ENCODE measurements at regions not wholly inside any gene's neighbourhood (a gene's known extent, or its start where the extent isn't known, plus 50 kb on each side); places are given as distances from the start of the nearest gene placed in this dataset.

DNA sequence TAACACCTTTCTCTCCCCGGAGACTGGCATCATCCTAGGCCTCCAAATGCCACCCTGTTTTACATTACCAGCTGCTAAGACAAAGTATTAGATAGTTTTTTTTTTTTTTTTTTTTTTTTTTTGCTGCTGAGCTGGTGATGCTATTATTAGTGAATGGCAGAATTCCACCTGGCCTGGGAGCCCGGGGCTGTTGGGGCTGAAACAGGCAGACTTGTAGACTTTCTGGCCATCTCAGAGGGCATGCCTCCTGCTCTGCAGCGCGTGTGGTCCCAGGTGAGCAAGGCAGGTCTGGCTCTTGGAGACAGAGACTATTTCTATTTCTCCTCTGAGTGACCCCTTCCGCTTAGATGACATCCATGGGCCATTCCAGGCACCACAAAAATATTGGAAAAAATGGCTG is 104.2 kb downstream of the EMX2 start:
- H3K4me3 ChIP-seq, result no peak overlapping the region
- DNase-seq (ENCODE audit: low read depth, low spot score) (no peak), ATAC-seq (no peak), FAIRE-seq (no peak)
- CTCF ChIA-PET, result interaction anchor here (0.6 to 1.5 kb wide), 2 partner anchors 16 to 26 kb away, joined by 3 to 4 read pairs; no protein-coding TSS in a partner anchor
- no peak overlapping the region for H3K27ac ChIP-seq (ENCODE audit: control insufficient read depth, insufficient read depth)
- no peak overlapping the region for H3K4me2 ChIP-seq (ENCODE audit: control insufficient read depth, insufficient read depth)
- RAD21 ChIA-PET (ENCODE audit: unreplicated experiment), result interaction anchor here (0.6 to 0.9 kb wide), 3 partner anchors 24 to 177 kb away, joined by 3 to 4 read pairs (median 3); no protein-coding TSS in a partner anchor
- H3K4me1 ChIP-seq (ENCODE audit: control insufficient read depth, insufficient read depth, low read length), result peaks cover 7% of the 10 kb centered on the region; the same call in 1 of the 2 replicates
- H2AFZ ChIP-seq (ENCODE audit: control insufficient read depth, low read depth, low read length), result no peak overlapping the region
- TF ChIP-seq RELA (IDR thresholded peaks at IDR 0.05; ENCODE audit: borderline replicate concordance, partially characterized antibody), result no peak
- H4K20me1 ChIP-seq (ENCODE audit: control insufficient read depth, insufficient read depth), result no peaks in the 10 kb centered on the region
- SMC1A ChIA-PET (ENCODE audit: uncharacterized antibody, unreplicated experiment), result interaction anchor here (0.7 to 2.9 kb wide), 4 partner anchors 11 to 23 kb away, joined by 3 to 16 read pairs (median 8); no protein-coding TSS in a partner anchor
- in situ Hi-C loops (cut with MboI) (no loop called here), intact Hi-C loops (cut with micrococcal nuclease; ENCODE audit: unreplicated experiment) (no loop called here)
- WGBS (ENCODE audit: insufficient coverage, insufficient replicate concordance, low lambda C conversion rate, missing lambda C conversion rate), result 60% methylated on average over 5 of the region's 5 CpGs
- no peaks in the 10 kb centered on the region for H3K79me2 ChIP-seq (ENCODE audit: control insufficient read depth, insufficient read depth, low read length)
- peaks cover 11% of the 10 kb centered on the region; the same call in 2 of the 3 replicates for H3K9me3 ChIP-seq (replicated peaks; ENCODE audit: control insufficient read depth, insufficient read depth, low read length)
- BruUV-seq (replicated peaks), result no TSS peak
- no peaks in the 10 kb centered on the region for H3K27me3 ChIP-seq (replicated peaks in 1 of 2; ENCODE audit: control insufficient read depth in 2 of 2, insufficient read depth in 2 of 2, low read length in 1 of 2)
- no peaks in the 10 kb centered on the region for H3K36me3 ChIP-seq (ENCODE audit: control insufficient read depth in 2 of 2, insufficient read depth in 2 of 2, low read length in 1 of 2)
- H3K9ac ChIP-seq (ENCODE audit: control insufficient read depth, insufficient read depth, low read length), result no peak overlapping the region
- POLR2A ChIA-PET, result no interaction called here

DNA sequence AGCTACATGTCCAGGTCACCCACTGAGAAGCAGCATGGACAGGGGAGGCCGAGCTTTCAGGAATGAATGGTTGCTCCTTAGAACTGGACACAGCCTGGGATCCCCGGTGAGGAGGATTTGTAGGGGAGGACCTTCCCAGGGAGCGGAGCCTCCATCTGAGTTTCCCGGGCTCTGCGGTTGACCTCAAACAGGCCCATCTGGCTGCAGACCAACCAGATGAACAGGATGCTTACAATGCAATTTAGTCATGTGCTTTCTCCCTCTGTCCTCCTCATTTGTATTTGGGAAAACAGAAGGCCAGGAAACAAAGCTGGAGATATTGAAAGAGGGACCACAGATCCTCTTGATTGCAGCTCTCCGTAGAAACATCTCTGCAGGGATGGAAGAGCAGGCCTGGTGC is 104.8 kb downstream of the EMX2 start:
- Histone ChIP-seq H3K79me2 (ENCODE audit: control insufficient read depth, insufficient read depth, low read length) (no peaks in the 10 kb centered on the region), H3K27ac (ENCODE audit: control insufficient read depth, insufficient read depth) (no peak overlapping the region), H3K4me2 (ENCODE audit: control insufficient read depth, insufficient read depth) (no peak overlapping the region), H3K36me3 (ENCODE audit: control insufficient read depth in 2 of 2, insufficient read depth in 2 of 2, low read length in 1 of 2) (no peaks in the 10 kb centered on the region), H3K27me3 (replicated peaks in 1 of 2; ENCODE audit: control insufficient read depth in 2 of 2, insufficient read depth in 2 of 2, low read length in 1 of 2) (no peaks in the 10 kb centered on the region), H2AFZ (ENCODE audit: control insufficient read depth, low read depth, low read length) (no peak overlapping the region), H3K4me1 (ENCODE audit: control insufficient read depth, insufficient read depth, low read length) (peaks cover 13% of the 10 kb centered on the region; the same call in 1 of the 2 replicates), H3K9ac (ENCODE audit: control insufficient read depth, insufficient read depth, low read length) (no peak overlapping the region), H3K4me3 (no peak overlapping the region), H4K20me1 (ENCODE audit: control insufficient read depth, insufficient read depth) (no peaks in the 10 kb centered on the region), H3K9me3 (replicated peaks; ENCODE audit: control insufficient read depth, insufficient read depth, low read length) (peaks cover 11% of the 10 kb centered on the region; the same call in 2 of the 3 replicates)
- POLR2A ChIA-PET, result no interaction called here
- ATAC-seq (no peak), DNase-seq (ENCODE audit: low read depth, low spot score) (no peak), FAIRE-seq (no peak)
- BruUV-seq (replicated peaks), result no TSS peak
- SMC1A ChIA-PET (ENCODE audit: uncharacterized antibody, unreplicated experiment), result interaction anchor here (0.7 to 2.2 kb wide), 3 partner anchors 12 to 24 kb away, joined by 3 to 16 read pairs (median 6); no protein-coding TSS in a partner anchor
- RAD21 ChIA-PET (ENCODE audit: unreplicated experiment), result no interaction called here
- in situ Hi-C loops (cut with MboI), result no loop called here
- intact Hi-C loops (cut with micrococcal nuclease; ENCODE audit: unreplicated experiment), result no loop called here
- WGBS (ENCODE audit: insufficient coverage, insufficient replicate concordance, low lambda C conversion rate, missing lambda C conversion rate), result 73% methylated on average over 6 of the region's 6 CpGs
- CTCF ChIA-PET, result no interaction called here
- TF ChIP-seq MTA3 (IDR thresholded peaks at IDR 0.05; ENCODE audit: borderline replicate concordance, low read length) (no peak), FOS (IDR thresholded peaks at IDR 0.05; ENCODE audit: borderline replicate concordance, extremely low read depth, insufficient read length) (no peak), ATF7 (IDR thresholded peaks at IDR 0.05; ENCODE audit: low read depth) (no peak)
- TF ChIP-seq, protein P1, sequence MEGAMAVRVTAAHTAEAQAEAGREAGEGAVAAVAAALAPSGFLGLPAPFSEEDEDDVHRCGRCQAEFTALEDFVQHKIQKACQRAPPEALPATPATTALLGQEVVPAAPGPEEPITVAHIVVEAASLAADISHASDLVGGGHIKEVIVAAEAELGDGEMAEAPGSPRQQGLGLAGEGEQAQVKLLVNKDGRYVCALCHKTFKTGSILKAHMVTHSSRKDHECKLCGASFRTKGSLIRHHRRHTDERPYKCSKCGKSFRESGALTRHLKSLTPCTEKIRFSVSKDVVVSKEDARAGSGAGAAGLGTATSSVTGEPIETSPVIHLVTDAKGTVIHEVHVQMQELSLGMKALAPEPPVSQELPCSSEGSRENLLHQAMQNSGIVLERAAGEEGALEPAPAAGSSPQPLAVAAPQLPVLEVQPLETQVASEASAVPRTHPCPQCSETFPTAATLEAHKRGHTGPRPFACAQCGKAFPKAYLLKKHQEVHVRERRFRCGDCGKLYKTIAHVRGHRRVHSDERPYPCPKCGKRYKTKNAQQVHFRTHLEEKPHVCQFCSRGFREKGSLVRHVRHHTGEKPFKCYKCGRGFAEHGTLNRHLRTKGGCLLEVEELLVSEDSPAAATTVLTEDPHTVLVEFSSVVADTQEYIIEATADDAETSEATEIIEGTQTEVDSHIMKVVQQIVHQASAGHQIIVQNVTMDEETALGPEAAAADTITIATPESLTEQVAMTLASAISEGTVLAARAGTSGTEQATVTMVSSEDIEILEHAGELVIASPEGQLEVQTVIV (IDR thresholded peaks at IDR 0.05; ENCODE audit: borderline replicate concordance, partially characterized antibody), result no peak
- TF ChIP-seq, protein P2, sequence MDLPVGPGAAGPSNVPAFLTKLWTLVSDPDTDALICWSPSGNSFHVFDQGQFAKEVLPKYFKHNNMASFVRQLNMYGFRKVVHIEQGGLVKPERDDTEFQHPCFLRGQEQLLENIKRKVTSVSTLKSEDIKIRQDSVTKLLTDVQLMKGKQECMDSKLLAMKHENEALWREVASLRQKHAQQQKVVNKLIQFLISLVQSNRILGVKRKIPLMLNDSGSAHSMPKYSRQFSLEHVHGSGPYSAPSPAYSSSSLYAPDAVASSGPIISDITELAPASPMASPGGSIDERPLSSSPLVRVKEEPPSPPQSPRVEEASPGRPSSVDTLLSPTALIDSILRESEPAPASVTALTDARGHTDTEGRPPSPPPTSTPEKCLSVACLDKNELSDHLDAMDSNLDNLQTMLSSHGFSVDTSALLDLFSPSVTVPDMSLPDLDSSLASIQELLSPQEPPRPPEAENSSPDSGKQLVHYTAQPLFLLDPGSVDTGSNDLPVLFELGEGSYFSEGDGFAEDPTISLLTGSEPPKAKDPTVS (IDR thresholded peaks at IDR 0.05; ENCODE audit: low read depth, low read length), result no peak
- TF ChIP-seq, protein P3, sequence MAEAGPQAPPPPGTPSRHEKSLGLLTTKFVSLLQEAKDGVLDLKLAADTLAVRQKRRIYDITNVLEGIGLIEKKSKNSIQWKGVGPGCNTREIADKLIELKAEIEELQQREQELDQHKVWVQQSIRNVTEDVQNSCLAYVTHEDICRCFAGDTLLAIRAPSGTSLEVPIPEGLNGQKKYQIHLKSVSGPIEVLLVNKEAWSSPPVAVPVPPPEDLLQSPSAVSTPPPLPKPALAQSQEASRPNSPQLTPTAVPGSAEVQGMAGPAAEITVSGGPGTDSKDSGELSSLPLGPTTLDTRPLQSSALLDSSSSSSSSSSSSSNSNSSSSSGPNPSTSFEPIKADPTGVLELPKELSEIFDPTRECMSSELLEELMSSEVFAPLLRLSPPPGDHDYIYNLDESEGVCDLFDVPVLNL (IDR thresholded peaks at IDR 0.05; ENCODE audit: low read depth, low read length), result no peak
- TF ChIP-seq, protein P4, sequence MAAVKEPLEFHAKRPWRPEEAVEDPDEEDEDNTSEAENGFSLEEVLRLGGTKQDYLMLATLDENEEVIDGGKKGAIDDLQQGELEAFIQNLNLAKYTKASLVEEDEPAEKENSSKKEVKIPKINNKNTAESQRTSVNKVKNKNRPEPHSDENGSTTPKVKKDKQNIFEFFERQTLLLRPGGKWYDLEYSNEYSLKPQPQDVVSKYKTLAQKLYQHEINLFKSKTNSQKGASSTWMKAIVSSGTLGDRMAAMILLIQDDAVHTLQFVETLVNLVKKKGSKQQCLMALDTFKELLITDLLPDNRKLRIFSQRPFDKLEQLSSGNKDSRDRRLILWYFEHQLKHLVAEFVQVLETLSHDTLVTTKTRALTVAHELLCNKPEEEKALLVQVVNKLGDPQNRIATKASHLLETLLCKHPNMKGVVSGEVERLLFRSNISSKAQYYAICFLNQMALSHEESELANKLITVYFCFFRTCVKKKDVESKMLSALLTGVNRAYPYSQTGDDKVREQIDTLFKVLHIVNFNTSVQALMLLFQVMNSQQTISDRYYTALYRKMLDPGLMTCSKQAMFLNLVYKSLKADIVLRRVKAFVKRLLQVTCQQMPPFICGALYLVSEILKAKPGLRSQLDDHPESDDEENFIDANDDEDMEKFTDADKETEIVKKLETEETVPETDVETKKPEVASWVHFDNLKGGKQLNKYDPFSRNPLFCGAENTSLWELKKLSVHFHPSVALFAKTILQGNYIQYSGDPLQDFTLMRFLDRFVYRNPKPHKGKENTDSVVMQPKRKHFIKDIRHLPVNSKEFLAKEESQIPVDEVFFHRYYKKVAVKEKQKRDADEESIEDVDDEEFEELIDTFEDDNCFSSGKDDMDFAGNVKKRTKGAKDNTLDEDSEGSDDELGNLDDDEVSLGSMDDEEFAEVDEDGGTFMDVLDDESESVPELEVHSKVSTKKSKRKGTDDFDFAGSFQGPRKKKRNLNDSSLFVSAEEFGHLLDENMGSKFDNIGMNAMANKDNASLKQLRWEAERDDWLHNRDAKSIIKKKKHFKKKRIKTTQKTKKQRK (IDR thresholded peaks at IDR 0.05; ENCODE audit: low read depth, low read length), result no peak

Data from GM12878 (cell line).